Upper lobe of left lung (tissue), 4 donors: ENCODE measurements at regions not wholly inside any gene's neighbourhood (a gene's known extent, or its start where the extent isn't known, plus 50 kb on each side); places are given as distances from the start of the nearest gene placed in this dataset.

Source experiments
- POLR2A ChIP-seq, 4 donors: fragments of 450-650 bp; IDR thresholded peaks; one replicate each; pipeline ENCODE4 v1.5.1; 2016 to 2017; ENCODE audit warnings: antibody characterized with exemption in 4 of 4, mild to moderate bottlenecking in 2 of 4
- POLR2AphosphoS5 ChIP-seq, 2 donors: sonication (generic); formaldehyde crosslinking; IDR thresholded peaks; one replicate each; pipeline ENCODE4 v1.5.1; 2017; ENCODE audit warnings: antibody characterized with exemption in 2 of 2
- TF ChIP-seq, protein P1 (sequence below), 6 experiments: fragments of 450-650 bp in 4 of 6; fragments of 200-600 bp in 2 of 6; sonication (generic) in 2 of 6; IDR thresholded peaks; one replicate each; pipeline ENCODE4 v1.5.1; 2016 to 2019; ENCODE audit warnings: antibody characterized with exemption in 6 of 6

DNA sequence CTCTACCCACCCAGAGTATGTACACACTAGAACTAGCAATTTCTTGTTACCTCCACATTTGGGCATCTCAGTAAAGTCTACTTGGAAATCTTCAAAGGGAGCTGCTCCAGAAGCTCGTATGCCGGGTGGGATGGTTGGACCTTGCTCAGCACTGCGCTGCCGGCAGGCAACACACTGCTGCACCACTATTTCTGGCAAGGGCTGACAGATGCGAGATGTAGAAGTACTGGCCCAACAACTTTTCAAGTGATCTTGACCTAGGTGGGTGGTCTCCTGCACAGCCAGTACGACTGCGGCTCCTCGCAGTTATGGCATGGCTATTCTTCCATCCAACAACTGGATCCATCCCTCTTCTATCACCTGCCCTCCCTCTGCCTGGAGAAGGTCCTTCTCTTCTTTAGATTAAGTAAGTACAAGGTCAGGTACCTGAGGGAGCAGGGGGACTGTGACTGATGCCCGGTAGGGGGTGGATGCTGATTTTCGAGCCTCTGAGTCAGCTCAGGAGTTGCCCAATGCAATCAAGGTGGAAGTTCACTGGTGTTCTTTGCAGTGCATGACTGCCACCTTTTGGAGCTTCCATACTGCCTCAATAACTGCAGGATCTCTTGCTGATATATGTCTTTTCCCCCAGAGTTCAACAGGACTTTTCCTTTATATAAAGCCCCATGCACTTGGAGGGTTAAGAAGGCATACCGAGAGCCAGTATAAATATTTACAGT is 100.4 kb upstream of the SLC1A4 start:
- TF ChIP-seq, protein P1, sequence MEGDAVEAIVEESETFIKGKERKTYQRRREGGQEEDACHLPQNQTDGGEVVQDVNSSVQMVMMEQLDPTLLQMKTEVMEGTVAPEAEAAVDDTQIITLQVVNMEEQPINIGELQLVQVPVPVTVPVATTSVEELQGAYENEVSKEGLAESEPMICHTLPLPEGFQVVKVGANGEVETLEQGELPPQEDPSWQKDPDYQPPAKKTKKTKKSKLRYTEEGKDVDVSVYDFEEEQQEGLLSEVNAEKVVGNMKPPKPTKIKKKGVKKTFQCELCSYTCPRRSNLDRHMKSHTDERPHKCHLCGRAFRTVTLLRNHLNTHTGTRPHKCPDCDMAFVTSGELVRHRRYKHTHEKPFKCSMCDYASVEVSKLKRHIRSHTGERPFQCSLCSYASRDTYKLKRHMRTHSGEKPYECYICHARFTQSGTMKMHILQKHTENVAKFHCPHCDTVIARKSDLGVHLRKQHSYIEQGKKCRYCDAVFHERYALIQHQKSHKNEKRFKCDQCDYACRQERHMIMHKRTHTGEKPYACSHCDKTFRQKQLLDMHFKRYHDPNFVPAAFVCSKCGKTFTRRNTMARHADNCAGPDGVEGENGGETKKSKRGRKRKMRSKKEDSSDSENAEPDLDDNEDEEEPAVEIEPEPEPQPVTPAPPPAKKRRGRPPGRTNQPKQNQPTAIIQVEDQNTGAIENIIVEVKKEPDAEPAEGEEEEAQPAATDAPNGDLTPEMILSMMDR (IDR thresholded peaks at IDR 0.05), result peak in 3 of 6 experiments; percentile 14 to 48 (median 17)
- no peak for TF ChIP-seq POLR2A (IDR thresholded peaks at IDR 0.05)
- no peak for TF ChIP-seq POLR2AphosphoS5 (IDR thresholded peaks at IDR 0.05)
